Ureter (tissue), 1 donor: ENCODE measurements at regions not wholly inside any gene's neighbourhood (a gene's known extent, or its start where the extent isn't known, plus 50 kb on each side); places are given as distances from the start of the nearest gene placed in this dataset.

ENCODE experiments used
- DNase-seq: peaks from one replicate; pipeline ENCODE4 v3.0.0-alpha.2; 2020; ENCODE audit warnings: low spot score
- donor health status: DM: yes; HTN: yes; CAD: no.

DNA sequence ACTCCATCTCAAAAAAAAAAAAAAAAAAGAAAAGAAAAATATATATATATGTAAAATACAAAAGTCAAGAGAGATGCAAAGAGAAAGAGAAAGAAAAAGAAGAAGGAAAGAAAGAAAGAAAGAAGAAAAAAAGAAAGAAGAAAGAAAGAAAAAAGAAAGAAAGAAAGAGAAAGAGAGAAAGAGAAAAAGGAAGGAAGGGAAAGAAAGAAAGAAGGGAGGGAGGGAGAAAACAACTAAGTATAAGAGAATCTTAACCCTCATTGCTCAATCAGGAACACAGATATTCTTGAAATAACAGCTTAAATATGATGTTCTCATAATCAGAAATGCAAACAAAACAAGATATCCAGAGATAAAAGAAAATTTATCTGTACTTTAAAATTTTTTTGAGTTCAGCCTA lies 54.4 kb upstream of the MARCKS start:
- no peak for DNase-seq

DNA sequence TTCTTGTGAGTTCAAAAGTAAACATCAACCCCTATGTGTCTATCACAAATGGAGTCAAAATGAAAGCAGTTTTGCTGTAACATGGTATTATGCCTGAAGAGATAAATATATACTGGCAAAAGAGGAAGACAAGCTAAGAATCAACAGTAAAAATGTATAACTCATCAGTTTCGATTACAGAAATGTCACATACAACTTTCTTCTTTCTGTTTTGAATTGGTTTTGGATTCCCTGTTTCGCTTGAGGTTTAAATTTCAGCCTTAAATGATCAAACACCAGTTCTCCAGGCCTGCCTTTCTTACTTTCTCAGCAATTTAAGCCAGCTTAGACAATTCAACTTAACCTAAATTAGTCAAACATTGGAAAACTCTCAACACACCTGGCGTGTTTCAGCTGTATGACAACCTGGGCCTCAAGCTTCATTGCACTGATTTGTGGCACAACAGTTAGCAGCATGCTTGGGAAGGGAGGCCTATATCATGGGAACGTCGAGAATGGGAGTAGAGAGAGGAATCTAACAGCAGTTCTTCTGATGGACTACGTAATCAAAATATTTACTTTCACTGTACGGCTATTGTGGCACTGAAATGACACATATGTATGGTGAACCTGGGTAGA lies 51.9 kb upstream of the MARCKS start:
- no peak for DNase-seq

DNA sequence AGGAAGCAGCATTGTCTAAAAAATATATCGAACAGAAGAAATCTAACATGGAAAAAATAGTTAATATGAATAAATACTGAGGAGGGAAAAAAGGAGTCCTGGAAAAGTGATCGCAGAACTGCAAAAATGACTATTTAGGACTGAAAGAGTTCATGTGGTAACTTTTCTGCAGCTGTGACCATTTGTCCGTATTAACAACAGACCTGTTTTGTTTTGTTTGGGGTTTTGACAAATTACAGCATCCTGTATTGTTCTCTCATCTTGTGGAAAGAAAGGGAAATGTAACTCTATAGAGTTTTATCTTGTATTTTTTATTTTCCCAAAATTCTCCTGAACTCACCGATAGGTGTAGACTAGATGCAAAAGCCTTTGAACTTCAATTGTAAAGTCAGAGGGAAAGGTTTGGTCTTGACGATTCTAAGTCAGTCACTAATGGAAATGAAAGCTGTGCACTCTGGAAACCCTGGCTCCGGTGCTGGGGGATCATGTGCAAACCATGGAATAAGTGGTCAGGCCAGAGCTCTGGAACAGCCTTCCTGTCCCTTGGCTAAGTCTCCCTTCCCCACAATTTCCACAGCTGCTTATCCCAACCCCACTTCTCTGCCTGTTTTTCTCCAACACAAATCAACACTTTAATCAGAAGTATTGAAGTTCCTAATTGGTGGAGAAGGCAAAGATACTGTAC lies 51.2 kb upstream of the MARCKS start:
- no peak for DNase-seq
